ENCODE measurements at regions not wholly inside any gene's neighbourhood (a gene's known extent, or its start where the extent isn't known, plus 50 kb on each side); places are given as distances from the start of the nearest gene placed in this dataset.

DNA sequence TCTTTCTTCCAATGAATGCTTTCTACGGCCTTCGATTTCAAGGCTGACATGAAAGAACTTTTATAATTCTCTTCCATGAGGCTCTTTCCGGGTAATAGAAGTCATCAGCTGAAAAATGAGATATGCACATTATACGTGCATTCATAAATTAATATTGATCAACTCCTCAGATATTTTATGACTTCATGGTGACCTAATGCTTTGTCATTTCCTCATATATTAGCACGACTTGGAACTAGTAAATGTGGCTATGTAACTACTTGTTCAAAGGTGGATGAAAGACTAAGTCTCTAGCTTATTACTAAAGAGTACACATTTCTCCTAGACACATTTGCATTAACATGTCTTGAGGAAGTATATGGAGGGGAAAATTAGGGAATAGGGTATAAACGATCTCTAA, 168.8 kb downstream of the HDGFL1 start:
- DNase-seq, result no peak
- H3K36me3 ChIP-seq (ENCODE audit: control insufficient read depth in 4 of 4, insufficient read depth in 4 of 4, low read length in 4 of 4), result no peaks in the 10 kb centered on the region
- H3K4me3 ChIP-seq, result no peak overlapping the region
- no peak for ATAC-seq (ENCODE audit: insufficient read depth, low FRiP score)
- no peak overlapping the region for H3K27ac ChIP-seq (ENCODE audit: low read depth in 1 of 2, low read length in 1 of 2)
- peaks cover 0 to 7% (median 0%) of the 10 kb centered on the region in 5 donors for H3K4me1 ChIP-seq (ENCODE audit: control insufficient read depth in 5 of 5, insufficient read depth in 5 of 5, low read length in 5 of 5)
- H3K27me3 ChIP-seq (ENCODE audit: control insufficient read depth in 3 of 3, insufficient read depth in 3 of 3, low read length in 2 of 3), result no peaks in the 10 kb centered on the region
- WGBS, 2 donors, result 92% methylated on average over 6 of the region's 6 CpGs
- H3K9me3 ChIP-seq (ENCODE audit: control insufficient read depth in 4 of 4, insufficient read depth in 3 of 4, low read length in 3 of 4), result no peaks in the 10 kb centered on the region
- TF ChIP-seq CTCF (IDR thresholded peaks at IDR 0.05; ENCODE audit: control extremely low read depth, extremely low read depth), result no peak
- no peak overlapping the region for H3K9ac ChIP-seq (ENCODE audit: insufficient read depth in 1 of 2, low read length in 2 of 2)

DNA sequence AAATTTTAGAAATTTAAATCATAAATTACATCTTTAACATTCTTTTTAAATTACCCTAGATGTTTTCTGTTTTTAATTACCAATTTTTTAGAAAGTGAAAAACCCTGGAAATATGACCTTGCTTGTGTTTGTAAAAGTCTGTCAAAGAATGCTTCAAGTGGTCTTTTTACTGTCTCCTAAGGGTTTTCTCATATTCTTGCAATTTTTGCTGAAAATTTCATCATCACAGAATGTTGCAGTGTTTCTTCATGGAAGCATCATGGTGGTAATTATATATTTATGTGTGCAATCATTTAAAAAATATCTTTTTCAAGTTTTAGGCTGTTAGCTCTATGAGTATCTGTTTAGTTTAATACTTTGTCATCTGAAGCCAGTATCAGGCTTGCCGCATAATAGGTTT, 178.2 kb downstream of the HDGFL1 start:
- 96 to 100% methylated on average over 1 of the region's 1 CpG for WGBS, 2 donors
- Histone ChIP-seq H3K27me3 (ENCODE audit: control insufficient read depth in 3 of 3, insufficient read depth in 3 of 3, low read length in 2 of 3) (no peaks in the 10 kb centered on the region), H3K4me1 (ENCODE audit: control insufficient read depth in 5 of 5, insufficient read depth in 5 of 5, low read length in 5 of 5) (no peaks in the 10 kb centered on the region), H3K9ac (ENCODE audit: insufficient read depth in 1 of 2, low read length in 2 of 2) (no peak overlapping the region), H3K27ac (ENCODE audit: low read depth in 1 of 2, low read length in 1 of 2) (no peak overlapping the region), H3K36me3 (ENCODE audit: control insufficient read depth in 4 of 4, insufficient read depth in 4 of 4, low read length in 4 of 4) (no peaks in the 10 kb centered on the region), H3K9me3 (ENCODE audit: control insufficient read depth in 4 of 4, insufficient read depth in 3 of 4, low read length in 3 of 4) (no peaks in the 10 kb centered on the region), H3K4me3 (no peak overlapping the region)
- ATAC-seq (ENCODE audit: insufficient read depth, low FRiP score) (no peak), DNase-seq (no peak)
- TF ChIP-seq CTCF (IDR thresholded peaks at IDR 0.05; ENCODE audit: control extremely low read depth, extremely low read depth), result no peak

- Histone ChIP-seq H3K9me3 (ENCODE audit: control insufficient read depth in 4 of 4, insufficient read depth in 3 of 4, low read length in 3 of 4) (peaks cover 0 to 3% (median 0%) of the 10 kb centered on the region in 4 donors), H3K4me1 (ENCODE audit: control insufficient read depth in 5 of 5, insufficient read depth in 5 of 5, low read length in 5 of 5) (no peaks in the 10 kb centered on the region), H3K4me3 (no peak overlapping the region), H3K27me3 (ENCODE audit: control insufficient read depth in 3 of 3, insufficient read depth in 3 of 3, low read length in 2 of 3) (no peaks in the 10 kb centered on the region), H3K9ac (ENCODE audit: insufficient read depth in 1 of 2, low read length in 2 of 2) (no peak overlapping the region), H3K36me3 (ENCODE audit: control insufficient read depth in 4 of 4, insufficient read depth in 4 of 4, low read length in 4 of 4) (no peaks in the 10 kb centered on the region), H3K27ac (ENCODE audit: low read depth in 1 of 2, low read length in 1 of 2) (no peak overlapping the region)
- no peak for TF ChIP-seq CTCF (IDR thresholded peaks at IDR 0.05; ENCODE audit: control extremely low read depth, extremely low read depth)
- 78 to 87% methylated on average over 4 of the region's 4 CpGs for WGBS, 2 donors
- no peak for DNase-seq
- ATAC-seq (ENCODE audit: insufficient read depth, low FRiP score), result no peak
Measured at GRCh38 chr6:22748681-22749080, 179.3 kb downstream of the HDGFL1 start.

DNA sequence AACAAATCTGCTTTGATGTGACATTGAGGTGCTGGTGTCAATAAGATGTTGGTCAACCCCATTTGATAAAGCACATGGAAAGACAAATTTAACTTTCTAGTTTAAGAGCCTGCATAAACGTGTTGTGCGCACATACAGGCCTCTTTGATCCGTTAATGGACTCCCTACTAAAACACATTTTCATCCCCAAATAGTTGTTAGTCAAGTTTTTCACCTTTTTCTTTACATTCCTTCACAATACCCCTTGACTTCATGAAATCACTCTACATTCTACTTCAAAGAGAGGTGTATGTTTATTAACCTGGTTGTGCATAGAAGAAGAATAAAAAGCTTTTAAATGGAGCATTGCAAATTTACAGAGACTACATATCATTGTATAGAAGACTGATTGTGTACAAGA, 180.3 kb downstream of the HDGFL1 start:
- H3K9me3 ChIP-seq (ENCODE audit: control insufficient read depth in 4 of 4, insufficient read depth in 3 of 4, low read length in 3 of 4), result peaks cover 0 to 3% (median 0%) of the 10 kb centered on the region in 4 donors
- H3K4me3 ChIP-seq, result no peak overlapping the region
- WGBS, 2 donors, result 77 to 89% methylated on average over 3 of the region's 3 CpGs
- no peaks in the 10 kb centered on the region for H3K27me3 ChIP-seq (ENCODE audit: control insufficient read depth in 3 of 3, insufficient read depth in 3 of 3, low read length in 2 of 3)
- H3K9ac ChIP-seq (ENCODE audit: insufficient read depth in 1 of 2, low read length in 2 of 2), result no peak overlapping the region
- no peaks in the 10 kb centered on the region for H3K4me1 ChIP-seq (ENCODE audit: control insufficient read depth in 5 of 5, insufficient read depth in 5 of 5, low read length in 5 of 5)
- no peak for ATAC-seq (ENCODE audit: insufficient read depth, low FRiP score)
- peak; percentile 14 to 62 (median 51) for DNase-seq
- H3K27ac ChIP-seq (ENCODE audit: low read depth in 1 of 2, low read length in 1 of 2), result no peak overlapping the region
- TF ChIP-seq CTCF (IDR thresholded peaks at IDR 0.05; ENCODE audit: control extremely low read depth, extremely low read depth), result no peak
- H3K36me3 ChIP-seq (ENCODE audit: control insufficient read depth in 4 of 4, insufficient read depth in 4 of 4, low read length in 4 of 4), result no peaks in the 10 kb centered on the region

All from lung (tissue), 11 donors.